ENCODE measurements at regions not wholly inside any gene's neighbourhood (a gene's known extent, or its start where the extent isn't known, plus 50 kb on each side); places are given as distances from the start of the nearest gene placed in this dataset.

DNA sequence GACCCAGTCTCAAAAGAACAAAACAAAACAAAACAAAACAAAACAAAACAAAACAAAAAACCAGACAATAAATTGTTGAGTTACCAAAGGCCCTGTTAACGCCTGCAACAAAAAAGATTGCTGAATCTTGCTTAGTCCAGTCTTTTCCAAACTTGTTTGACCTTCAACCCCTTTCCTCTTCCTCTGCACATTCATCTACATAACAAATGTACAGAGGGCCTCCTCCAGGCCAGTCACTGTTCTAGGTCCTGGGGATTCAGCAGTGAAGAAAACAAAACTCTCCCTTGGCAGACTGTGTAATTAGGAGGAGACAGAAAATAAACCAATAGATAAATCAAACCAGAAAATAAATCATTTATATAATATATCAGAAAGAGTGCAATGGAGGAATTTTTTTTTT, 294.0 kb upstream of the ADGRL2 start:
- TF ChIP-seq YY1 (IDR thresholded peaks at IDR 0.05; ENCODE audit: low read depth) (no peak), CEBPB (IDR thresholded peaks at IDR 0.05) (no peak), TEAD4 (IDR thresholded peaks at IDR 0.05) (no peak), TAF1 (IDR thresholded peaks at IDR 0.05; ENCODE audit: low read depth) (no peak), TCF12 (IDR thresholded peaks at IDR 0.05; ENCODE audit: low read depth) (no peak), CREB1 (IDR thresholded peaks at IDR 0.05; ENCODE audit: low read depth) (no peak), ZBTB7A (IDR thresholded peaks at IDR 0.05; ENCODE audit: low read depth) (no peak), EP300 (IDR thresholded peaks at IDR 0.05; ENCODE audit: borderline replicate concordance) (no peak), RAD21 (IDR thresholded peaks at IDR 0.05; ENCODE audit: low read depth) (no peak)
- TF ChIP-seq, protein P1, sequence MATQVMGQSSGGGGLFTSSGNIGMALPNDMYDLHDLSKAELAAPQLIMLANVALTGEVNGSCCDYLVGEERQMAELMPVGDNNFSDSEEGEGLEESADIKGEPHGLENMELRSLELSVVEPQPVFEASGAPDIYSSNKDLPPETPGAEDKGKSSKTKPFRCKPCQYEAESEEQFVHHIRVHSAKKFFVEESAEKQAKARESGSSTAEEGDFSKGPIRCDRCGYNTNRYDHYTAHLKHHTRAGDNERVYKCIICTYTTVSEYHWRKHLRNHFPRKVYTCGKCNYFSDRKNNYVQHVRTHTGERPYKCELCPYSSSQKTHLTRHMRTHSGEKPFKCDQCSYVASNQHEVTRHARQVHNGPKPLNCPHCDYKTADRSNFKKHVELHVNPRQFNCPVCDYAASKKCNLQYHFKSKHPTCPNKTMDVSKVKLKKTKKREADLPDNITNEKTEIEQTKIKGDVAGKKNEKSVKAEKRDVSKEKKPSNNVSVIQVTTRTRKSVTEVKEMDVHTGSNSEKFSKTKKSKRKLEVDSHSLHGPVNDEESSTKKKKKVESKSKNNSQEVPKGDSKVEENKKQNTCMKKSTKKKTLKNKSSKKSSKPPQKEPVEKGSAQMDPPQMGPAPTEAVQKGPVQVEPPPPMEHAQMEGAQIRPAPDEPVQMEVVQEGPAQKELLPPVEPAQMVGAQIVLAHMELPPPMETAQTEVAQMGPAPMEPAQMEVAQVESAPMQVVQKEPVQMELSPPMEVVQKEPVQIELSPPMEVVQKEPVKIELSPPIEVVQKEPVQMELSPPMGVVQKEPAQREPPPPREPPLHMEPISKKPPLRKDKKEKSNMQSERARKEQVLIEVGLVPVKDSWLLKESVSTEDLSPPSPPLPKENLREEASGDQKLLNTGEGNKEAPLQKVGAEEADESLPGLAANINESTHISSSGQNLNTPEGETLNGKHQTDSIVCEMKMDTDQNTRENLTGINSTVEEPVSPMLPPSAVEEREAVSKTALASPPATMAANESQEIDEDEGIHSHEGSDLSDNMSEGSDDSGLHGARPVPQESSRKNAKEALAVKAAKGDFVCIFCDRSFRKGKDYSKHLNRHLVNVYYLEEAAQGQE (IDR thresholded peaks at IDR 0.05; ENCODE audit: low read depth), result no peak
- TF ChIP-seq, protein P2, sequence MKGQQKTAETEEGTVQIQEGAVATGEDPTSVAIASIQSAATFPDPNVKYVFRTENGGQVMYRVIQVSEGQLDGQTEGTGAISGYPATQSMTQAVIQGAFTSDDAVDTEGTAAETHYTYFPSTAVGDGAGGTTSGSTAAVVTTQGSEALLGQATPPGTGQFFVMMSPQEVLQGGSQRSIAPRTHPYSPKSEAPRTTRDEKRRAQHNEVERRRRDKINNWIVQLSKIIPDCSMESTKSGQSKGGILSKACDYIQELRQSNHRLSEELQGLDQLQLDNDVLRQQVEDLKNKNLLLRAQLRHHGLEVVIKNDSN (IDR thresholded peaks at IDR 0.05), result no peak
